ENCODE measurements at regions not wholly inside any gene's neighbourhood (a gene's known extent, or its start where the extent isn't known, plus 50 kb on each side); places are given as distances from the start of the nearest gene placed in this dataset.

DNA sequence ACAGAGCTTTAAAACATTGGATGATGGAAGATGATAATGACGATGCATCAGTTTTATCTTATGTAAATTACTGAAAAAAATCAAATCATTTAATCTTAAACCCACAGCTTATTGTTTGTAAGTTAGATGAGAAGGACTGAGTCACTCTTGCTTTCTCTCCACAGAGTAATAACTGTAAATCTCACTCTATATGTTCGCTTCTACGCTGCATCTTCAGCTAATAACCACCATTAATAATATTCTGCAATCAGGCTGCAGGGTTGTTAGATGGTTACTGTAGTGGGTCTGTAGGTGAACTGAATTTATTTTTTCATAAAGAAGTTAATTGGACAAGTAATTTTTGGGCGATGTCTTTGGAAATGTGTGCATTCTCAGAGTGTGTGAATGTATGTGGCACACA lies 260.0 kb downstream of the FAT3 start:
- DNase-seq = no peak

DNA sequence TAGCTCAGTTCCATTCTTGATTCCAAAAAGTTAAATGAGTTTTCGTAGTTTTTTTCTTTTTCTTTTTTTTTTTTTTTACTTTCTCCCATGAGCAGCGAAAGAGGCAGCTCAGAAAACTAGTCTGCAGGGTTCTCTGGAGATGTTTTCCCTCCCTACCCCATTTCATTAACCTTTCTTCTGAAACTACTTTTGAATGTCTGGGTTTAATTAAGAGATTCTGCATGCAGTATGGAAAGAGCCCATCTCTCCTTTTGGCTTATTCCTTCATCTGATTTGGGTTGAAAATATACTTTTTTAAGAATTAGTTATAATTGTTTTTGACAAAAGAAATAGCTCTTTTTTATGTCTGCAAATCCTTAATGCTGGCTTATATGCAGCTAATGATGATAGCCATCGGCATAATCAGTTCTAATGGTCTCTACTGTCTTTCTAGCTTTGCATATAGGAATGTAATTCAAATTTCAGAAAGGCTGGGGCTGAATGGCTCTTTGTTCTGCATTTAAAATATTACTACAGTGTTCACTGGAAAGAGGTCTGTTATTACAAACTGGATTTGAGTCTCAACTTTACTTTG lies 265.3 kb downstream of the FAT3 start:
- DNase-seq = peak; percentile 68

DNA sequence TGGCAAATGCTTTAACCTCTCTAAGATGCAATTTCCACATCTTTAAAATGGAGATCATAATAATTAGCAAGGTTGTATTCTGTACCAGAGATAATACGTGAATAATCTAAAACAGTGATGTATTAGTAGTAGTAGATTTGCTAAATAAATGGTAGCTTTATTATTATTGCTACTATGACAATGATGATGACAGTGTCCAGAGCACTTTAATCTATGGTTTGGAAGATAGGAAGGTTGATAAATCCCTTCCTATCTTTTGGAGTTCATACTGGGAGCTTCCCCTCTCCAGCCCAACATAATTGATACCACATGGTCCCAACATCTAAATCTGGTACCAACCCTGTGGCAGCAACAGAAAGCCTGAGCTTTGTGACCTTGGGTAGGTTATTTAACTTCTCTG lies 267.8 kb downstream of the FAT3 start:
- no peak for DNase-seq

DNA sequence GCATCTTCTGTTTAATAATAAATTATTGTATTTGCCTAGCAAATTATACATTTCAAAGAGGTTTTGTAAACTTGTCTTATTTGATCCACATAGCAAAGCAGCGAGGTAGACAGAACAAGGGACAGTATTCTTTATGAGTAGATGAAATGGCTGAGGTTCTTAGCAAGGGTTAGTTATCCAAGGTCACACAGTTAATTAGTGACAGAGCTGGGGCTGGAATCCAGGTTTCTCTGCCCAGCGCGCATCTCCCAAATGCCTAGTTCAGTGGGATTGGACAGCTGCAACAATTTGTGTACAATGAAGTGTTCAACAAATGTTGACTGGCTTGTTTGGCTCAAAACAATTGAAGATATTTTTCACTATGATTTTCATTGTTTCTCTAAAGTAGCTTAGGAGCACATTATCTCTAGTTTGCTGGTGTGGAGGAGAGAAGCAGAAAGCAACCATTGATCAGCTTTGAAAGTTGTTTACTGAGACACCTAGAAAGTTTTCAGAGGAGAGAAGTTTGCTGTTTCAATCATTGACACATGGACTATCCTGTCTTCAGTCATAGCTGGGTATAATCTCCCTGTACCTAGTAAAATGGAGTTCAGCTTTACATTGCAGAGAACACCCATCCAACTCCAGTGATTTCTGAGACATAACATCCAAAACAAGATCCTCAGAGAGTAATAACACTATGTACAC lies 270.6 kb downstream of the FAT3 start:
- peak; percentile 63 for DNase-seq

DNA sequence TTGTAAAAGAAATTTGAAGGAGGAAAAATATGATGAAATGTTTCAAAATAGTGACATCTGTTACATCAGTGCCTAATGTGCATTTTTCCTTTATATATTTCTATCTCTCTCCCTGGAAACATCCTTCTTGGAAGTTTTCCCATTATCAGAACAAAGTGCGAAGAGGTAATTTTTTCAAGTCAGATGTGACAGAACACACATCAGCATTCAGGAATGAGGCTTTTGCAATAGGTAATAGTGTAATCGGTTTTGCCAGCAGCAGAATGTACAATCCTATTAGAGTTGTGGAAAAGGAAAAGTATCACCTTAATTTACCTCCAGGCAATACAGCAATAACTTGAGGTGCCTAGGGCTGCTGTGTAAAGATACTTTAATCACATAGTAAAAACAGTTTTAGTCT lies 275.8 kb downstream of the FAT3 start:
- DNase-seq = no peak

DNA sequence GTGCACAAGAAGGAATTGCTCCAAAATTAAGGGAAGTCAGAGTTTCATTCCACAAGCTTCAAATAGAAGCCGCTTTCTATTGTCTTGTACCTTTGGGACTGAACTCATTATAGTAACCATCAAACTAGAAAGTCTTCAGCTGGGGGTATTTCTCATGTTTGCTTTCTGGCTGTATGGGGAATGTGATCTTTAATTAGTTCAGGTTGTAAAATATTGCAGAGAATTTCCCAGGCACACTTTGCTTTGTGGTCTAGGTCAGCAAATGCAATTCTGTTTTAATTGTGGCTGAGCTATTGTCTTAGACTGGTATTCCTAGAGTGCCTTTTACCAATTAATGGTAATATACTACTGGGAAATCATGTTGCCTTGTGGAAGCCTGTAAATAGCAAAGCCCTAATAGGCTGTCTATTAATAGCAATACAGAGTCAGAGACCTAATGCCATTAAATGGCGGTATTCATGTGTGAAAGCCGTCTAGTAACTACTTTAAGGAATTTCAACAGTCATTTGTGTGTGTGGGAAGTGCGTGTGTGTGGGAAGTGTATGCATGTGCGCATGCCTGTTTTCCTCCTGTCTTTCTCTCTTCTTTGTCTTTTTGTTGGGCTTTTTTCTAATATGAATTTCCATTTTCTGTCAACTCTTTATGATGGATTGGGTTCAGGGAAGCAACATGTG lies 276.6 kb downstream of the FAT3 start:
- no peak for DNase-seq

DNA sequence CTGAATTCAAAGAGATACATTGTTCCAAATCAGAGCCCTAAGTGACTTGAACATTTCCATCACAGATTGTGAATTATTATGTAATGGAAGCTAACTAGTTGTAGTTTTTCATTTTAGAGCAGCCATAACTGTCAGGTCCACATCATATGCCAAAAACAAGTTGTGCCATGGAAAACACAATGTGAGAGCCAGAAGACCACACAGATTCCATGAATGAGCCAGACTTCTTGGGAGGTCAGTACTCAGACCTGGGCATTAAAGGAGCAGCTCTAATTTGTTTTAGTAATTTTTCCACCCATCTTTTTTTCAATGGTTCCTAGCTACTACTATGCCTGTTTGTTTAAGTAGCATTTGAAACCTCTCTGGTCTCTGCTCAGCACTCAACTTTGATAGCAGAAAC lies 279.4 kb downstream of the FAT3 start:
- DNase-seq = no peak

DNA sequence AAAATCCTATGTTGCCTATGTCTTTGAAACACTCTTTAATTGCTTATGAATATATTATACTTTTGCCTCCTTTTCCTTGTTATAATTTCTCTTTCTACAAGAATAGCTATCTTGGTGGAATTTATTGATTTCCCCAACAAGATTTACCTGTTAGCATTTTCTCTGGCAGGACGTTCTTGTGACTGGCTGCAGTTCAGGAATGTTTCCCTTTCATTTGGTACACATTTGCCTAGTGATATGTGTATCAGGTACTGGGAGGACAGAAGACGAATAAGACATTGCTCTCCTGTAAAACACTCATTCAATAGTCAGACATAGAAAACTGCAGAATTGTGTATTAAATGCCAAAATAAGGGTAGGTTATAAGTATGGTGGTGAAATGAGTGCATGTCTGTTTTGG lies 279.9 kb downstream of the FAT3 start:
- DNase-seq = no peak

DNA sequence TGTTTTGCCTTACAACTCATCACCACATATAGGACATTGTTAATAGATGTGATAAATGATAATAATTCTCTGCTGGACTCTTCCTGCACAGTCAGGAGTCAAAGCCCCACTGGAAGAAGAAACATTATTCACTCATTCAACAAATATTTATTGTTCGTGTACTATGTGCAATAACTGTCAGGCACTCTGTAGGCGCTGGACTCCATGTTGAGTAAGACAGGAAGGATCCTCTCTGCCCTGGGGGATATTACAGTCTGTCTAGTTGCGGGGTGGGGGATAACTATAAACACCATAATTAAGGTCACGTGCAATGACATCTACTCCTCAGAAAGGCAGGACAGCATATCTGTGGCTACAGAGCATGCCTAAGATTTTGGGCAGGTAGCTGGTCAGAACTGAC lies 281.1 kb downstream of the FAT3 start:
- DNase-seq = no peak

DNA sequence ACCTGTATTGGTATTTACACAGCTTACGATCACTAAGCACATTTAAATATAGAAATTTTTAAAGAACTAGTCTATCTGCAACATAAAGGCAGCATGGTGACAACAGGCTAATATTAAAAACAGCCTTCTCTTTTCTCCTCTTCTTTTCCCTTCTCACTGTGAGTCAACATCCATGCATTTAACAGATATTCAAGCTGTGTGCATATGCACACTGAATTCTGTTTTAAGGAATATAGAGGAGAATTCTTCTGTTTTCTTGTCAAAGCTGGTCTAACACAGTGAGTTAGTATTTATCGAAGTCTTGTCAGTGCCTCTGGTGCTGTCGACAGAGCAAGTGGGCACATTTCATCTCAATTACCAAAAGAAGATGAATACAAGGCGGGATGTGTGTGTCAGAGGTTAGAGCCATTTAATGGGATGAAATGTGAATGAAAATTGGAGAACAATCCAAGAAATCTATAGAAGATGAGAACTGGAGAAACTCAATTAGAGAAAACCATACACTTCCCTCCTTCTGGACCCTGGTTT lies 282.3 kb downstream of the FAT3 start:
- DNase-seq = no peak

DNA sequence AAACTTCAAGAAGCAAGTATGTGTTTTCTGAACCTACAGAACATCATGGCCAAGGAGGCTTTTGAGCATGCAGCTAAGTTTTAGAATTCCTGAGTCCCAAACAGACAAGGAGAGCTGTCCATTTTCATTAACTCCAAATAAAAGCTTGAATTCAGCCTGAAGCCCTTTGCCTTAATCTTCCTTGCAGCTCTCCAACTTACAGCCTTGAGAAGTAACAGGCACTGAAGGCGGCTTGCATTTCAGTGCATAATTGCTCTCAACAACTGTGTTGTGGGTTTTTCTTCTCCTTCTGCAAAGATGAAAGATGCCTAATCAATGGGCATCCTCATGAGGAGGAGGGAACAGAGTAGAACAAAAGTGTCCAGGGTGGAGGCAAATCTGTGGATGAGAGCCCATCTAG lies 286.0 kb downstream of the FAT3 start:
- DNase-seq = no peak

DNA sequence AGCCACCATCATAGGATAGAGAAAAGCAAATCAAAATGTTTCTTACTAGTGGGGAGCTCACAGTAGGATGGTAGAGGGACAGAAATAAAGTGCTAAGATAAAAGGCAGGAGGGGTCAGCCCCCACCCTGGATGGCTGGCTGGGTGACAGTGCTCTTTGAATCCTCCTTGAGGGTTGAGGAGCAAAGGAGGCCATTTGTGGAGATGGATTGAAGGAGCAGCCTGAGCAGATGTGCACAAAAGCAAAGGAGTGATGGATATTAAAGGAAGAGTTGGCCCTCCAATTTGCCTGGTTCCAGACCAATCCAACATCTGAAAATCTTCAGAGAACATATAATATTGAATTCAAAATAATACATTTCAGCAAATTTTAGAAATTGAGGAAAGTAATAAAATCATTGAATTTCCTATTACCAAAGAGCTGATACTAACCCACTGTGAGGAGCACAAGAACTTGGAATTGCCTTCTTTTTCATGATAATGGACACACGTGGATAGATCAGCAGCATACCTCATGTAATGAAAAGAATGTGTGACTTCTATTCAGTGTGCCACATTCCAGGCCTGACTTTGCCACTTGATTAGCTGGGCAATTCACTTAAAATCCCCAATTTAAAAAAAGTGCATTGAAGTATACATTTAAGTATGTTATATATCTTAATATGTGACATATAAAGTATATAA lies 287.0 kb downstream of the FAT3 start:
- DNase-seq = no peak

DNA sequence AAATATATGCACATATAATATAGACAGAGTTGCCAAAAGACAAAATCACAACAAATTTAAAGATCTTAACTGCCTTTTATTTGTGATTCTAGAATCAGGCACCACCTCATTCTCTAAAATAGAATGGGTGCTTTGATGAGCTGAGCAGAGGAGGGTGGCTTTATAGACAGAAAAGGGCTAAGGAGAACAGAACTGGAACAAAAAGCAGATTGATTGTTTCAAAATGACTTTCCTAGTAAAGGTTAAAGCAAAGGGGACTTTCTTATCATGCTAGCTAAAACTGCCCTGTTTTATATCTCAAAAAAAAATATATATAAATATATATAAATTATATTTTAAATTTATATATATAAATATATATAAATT lies 287.6 kb downstream of the FAT3 start:
- DNase-seq = no peak

DNA sequence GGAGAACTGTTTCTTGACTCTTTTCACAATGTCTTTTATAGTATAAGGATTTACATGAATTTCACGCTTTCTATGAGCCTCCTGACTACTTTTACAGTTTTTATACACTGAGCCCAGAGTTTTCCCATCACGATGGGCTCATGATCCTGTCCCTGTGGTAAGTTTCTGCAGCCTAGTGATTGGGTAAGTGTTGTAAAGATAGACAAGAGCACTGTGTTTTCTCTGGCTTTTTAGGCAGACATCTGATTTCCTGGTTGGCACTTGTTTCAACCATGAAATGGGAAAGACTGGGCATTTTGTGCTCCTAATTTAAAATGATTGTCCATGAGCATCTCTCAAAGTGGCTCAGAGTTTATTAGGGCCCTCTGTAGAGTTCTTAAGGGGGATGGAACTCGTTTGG lies 299.0 kb downstream of the FAT3 start:
- DNase-seq = no peak

DNA sequence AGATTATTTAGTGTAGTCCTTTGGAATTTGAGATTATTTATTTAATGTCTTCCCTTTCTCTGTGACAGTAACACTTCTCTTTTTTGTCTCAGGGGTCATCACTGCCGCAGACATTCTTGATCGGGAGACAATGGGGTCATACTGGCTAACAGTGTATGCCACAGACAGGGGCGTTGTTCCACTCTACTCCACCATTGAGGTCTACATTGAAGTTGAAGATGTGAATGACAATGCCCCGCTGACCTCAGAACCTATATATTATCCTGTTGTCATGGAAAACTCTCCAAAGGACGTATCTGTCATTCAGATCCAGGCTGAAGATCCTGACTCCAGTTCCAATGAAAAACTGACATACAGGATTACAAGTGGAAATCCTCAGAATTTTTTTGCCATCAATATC lies 299.9 kb downstream of the FAT3 start:
- no peak for DNase-seq

DNA sequence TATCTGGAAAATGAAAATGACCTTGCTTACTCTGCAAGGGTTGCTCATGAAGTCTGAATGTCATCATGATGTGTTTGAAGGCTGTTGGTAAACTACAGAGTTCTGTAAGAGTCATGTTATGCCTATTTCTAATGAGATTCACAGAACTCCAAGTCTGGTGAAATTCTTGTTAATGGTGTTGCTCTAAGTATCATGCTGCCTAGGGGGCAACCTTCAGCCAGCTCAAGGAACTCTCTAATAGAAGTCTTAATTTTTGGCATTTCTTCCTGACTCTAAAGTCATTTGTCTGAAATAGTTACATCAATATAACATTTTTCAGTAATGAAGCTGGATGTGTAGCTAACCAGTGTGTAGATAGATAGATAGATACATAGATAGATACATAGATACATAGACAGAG lies 302.8 kb downstream of the FAT3 start:
- DNase-seq = no peak

DNA sequence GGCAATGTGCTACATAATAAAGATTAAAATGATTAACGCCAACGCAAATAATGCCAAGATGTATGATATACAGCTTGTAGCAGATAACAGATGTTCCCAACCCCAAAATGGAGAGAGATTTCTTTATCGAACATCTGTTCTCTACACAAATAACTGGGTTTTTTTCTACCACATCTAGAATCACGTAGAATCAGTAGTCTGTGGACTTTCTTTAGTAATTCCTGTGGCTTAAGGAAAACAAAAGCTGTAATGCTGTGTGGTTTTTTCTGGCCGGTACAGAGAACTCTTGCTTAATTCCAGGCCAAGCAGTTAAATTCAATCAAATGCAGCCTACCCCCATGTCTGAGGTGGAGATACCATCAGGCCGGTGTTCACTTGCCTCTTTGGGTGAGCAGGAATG lies 303.4 kb downstream of the FAT3 start:
- no peak for DNase-seq

DNA sequence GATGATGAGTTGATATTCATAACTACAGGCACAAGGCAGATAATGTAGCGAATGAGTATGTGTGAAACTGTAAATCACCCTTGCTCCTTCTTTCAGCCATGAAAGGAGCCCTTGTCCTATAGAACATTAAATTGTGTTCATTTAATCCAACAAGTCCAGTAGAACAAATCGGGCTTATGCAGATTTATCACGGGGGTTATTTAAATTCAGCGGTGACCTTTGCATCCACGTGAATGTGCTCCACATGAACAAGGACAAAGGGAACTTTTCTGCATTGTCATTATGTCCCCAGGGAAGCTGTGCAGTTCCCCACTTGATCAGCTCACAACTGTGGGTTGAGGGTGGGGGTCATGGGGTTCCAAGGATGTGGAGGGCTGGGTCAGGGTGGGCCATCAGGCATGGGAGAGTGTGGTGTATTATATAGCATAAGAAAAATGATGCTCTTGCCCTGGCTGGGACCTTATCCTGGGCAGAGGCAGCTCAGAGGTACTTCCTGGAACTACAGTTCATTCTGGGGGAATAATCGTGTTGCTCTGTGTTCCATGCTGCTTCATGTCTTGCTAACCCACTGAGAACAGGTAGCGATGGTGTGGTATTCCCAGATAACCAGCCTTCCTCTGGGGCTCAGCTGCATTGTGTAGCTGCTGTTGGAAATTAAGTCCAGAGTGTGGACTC lies 306.6 kb downstream of the FAT3 start:
- DNase-seq = peak; percentile 61

DNA sequence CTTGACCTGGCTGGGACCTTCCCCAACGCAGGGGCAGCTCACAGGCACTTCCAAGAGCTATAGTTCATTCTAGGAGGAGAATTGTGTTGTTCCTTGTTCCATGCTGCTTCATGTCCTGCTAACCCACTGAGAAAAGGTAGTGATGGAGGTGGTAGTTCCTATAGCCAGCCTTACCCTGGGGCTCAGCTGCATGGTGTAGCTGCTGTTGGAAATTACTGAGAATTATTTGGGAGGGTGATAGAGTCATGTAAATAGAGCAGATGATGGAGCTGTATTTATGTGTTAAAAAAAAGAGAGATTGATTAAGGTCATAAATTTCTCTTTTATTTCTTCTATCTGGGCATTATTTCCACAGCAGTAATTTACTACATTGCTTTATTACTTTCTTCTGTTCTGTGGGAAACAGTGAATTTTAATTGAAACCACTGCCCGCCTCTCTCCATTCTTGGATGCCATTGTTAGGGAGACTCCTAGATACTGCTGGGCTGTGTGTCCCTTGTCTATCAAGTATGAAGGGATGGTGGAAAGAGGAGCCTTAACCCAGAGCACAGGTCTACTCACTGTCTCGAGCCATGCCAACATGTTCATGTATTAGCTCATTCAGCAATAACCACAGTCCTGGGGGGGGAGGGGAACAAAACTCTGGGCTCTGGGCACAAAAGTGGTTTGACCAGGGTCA lies 309.2 kb downstream of the FAT3 start:
- no peak for DNase-seq

DNA sequence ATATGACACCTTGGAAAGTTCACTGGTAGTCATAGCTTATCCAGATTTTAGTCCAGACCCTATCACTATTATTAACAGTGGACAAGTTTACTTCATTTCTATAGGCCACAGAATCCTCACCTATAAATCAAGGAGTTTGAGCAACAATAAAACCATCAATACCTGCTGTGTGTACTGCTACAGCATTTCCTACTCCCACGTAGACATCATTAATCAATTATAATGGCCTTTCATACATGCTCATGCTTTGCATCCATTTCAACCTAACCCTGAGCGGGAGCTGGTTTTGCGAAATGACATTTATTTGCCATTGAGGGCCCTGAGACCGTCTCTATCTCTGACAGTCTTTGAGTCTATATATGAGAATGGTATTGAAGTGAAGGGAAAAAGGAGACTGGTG lies 312.3 kb downstream of the FAT3 start:
- no peak for DNase-seq

DNA sequence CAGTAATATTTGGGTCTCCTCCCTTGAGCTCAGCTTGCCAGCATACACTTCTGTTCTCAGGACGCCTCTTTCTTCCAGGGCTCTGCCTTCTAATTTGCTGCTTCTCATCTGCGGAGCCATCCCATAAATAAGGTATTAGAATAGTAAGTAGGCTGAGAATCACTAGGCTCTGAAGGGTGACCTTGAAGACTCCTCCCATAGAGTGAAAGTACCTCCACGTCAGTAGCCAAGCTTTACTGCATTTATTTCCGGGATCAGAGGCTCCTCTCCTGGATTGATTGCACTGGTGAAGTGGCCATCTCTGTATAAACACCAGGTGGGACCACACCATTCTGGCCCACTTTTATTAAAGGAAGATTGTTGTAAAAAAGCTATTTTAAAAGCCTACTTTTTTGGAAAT lies 315.5 kb downstream of the FAT3 start:
- DNase-seq = no peak

DNA sequence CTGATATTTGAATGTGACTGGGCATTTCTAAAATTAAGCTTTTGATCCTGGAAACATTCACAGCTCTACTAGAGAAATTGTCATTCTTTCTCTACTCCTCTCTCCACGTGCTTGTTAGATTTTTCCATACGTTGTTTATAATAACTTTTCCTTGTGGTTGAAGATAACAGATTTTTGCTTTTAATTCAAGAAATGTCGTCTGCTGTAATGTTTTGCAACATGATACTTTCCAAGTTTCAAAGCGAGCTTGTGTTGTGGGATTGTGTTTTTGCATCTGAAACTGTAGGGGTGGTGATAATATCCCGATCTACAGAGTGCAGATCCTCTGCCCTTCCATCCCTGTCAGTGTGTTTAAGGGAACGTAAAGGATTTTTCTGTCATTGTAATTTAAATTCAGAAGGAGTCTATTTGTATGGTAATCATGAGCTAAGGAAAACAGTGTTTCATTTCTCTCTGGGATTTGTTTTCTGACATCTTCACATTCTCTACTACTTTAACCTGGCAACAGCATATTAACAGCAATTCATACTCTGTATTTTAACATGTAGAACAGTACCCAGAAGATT lies 321.4 kb downstream of the FAT3 start:
- no peak for DNase-seq

All from NCI-H1048 (cell line).